WTC11 (cell line): ENCODE measurements at regions not wholly inside any gene's neighbourhood (a gene's known extent, or its start where the extent isn't known, plus 50 kb on each side); places are given as distances from the start of the nearest gene placed in this dataset.
"Not testable (repeated sequence)": the region's sequence is repeated elsewhere in the genome, so short reads cannot be mapped to it uniquely, and the experiment has no call there.

Source experiments
- ATAC-seq: fragments of 200-7000 bp; cut with Tn5 transposase; 2 replicates; pipeline ENCODE4 v1.10.0; 2021; ENCODE audit warnings: mild to moderate bottlenecking, moderate library complexity
- CTCF ChIA-PET: fragments of 300-600 bp; sonication (Branson Sonifier 250); formaldehyde crosslinking; loops from one replicate; lab custom pipeline; 2021; ENCODE audit warnings: antibody characterized with exemption; lab: Charles Lee
- POLR2A ChIA-PET: fragments of 350-600 bp; sonication (Branson Sonifier 250); formaldehyde crosslinking; loops from one replicate; lab custom pipeline; 2021; ENCODE audit warnings: antibody characterized with exemption; lab: Charles Lee
- DNase-seq: peaks from one replicate; pipeline ENCODE4 v3.0.0; 2021; ENCODE audit warnings: low spot score
- H3K27ac Mint-ChIP-seq: 2 replicates; pipeline ENCODE4 v1.8.0; 2021; ENCODE audit warnings: mixed read lengths
- H3K27me3 Mint-ChIP-seq: 2 replicates; pipeline ENCODE4 v1.8.0; 2021; ENCODE audit warnings: low read depth, mild to moderate bottlenecking, moderate library complexity, mixed read lengths
- H3K36me3 Mint-ChIP-seq: 2 replicates; pipeline ENCODE4 v1.8.0; 2021; ENCODE audit warnings: mixed read lengths
- H3K4me1 Mint-ChIP-seq: 2 replicates; pipeline ENCODE4 v1.8.0; 2022; ENCODE audit warnings: mixed read lengths
- H3K4me3 Mint-ChIP-seq: 2 replicates; pipeline ENCODE4 v1.8.0; 2021; ENCODE audit warnings: mild to moderate bottlenecking, moderate library complexity, mixed read lengths
- H3K9me3 Mint-ChIP-seq: 2 replicates; pipeline ENCODE4 v1.8.0; 2021; ENCODE audit warnings: mixed read lengths
- ERG ChIP-seq: fragments of 250-450 bp; sonication (Bioruptor Pico); IDR thresholded peaks from 2 replicates; pipeline ENCODE4 v1.8.0; 2021; ENCODE audit warnings: mild to moderate bottlenecking
- MYBL2 ChIP-seq: sonication (generic); formaldehyde crosslinking; IDR thresholded peaks from 2 replicates; pipeline ENCODE4 v1.8.1; 2023; ENCODE audit warnings: mild to moderate bottlenecking, moderate library complexity, missing genetic modification reagents
- NR1H2 ChIP-seq: sonication (generic); formaldehyde crosslinking; IDR thresholded peaks from 2 replicates; pipeline ENCODE4 v1.9.0; 2021; ENCODE audit warnings: mild to moderate bottlenecking, moderate library complexity, missing genetic modification reagents
- USF2 ChIP-seq: sonication (generic); formaldehyde crosslinking; IDR thresholded peaks from 2 replicates; pipeline ENCODE4 v1.8.1; 2023; ENCODE audit warnings: mild to moderate bottlenecking, missing genetic modification reagents, moderate library complexity
- ZNF121 ChIP-seq: sonication (generic); formaldehyde crosslinking; IDR thresholded peaks from 2 replicates; pipeline ENCODE4 v1.8.0; 2023; ENCODE audit warnings: missing genetic modification reagents
- ZNF317 ChIP-seq: sonication (generic); formaldehyde crosslinking; IDR thresholded peaks from 2 replicates; pipeline ENCODE4 v1.8.1; 2023; ENCODE audit warnings: low read depth, mild to moderate bottlenecking, moderate library complexity, missing genetic modification reagents, borderline replicate concordance
- ZNF396 ChIP-seq: fragments of 250-450 bp; sonication (Bioruptor Pico); IDR thresholded peaks from 2 replicates; pipeline ENCODE4 v1.8.0; 2021; ENCODE audit warnings: mild to moderate bottlenecking, moderate library complexity, borderline replicate concordance
- ZNF512 ChIP-seq: sonication (generic); formaldehyde crosslinking; IDR thresholded peaks from 2 replicates; pipeline ENCODE4 v1.8.1; 2022; ENCODE audit warnings: missing genetic modification reagents, borderline replicate concordance
- TF ChIP-seq, protein P1 (sequence below): fragments of 250-450 bp; sonication (Bioruptor Pico); IDR thresholded peaks from 2 replicates; pipeline ENCODE4 v1.9.0; 2021; ENCODE audit warnings: mild to moderate bottlenecking
- TF ChIP-seq, protein P2 (sequence below): sonication (generic); formaldehyde crosslinking; IDR thresholded peaks from 2 replicates; pipeline ENCODE4 v1.8.1; 2023; ENCODE audit warnings: mild to moderate bottlenecking, missing genetic modification reagents
- TF ChIP-seq, protein P3 (sequence below): fragments of 200-600 bp; IDR thresholded peaks from 2 replicates; pipeline ENCODE4 v1.8.0; 2022; ENCODE audit warnings: antibody characterized with exemption

DNA sequence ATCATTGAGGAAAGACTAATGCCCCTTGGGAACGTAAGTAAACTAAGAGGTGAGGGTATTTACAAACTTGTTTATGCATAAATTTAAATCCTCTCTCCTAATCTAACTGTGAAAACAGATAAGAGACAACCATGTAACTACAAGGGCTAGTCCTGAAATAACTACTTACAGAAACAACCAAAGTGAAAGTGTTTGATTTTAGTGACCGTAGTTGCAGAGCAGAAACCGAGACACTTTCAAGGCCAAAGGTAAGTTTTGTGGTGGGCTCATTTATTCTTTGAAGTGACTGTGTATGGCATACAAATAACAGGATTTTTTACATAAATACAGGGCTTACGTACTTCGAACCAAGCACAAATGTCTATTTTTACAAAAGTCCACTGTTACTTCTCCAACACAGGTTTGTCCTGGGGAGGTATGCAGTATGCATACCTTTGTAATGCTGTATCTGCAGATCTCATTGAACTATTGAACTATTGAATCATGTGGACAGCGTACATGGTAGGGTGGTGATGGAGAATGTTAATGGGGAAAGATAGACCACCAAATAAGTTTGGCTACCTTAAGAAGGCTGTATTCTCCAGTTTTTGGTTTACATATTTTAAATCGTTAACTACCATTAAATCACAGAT lies 99.6 kb upstream of the RBMS3 start (continued):
- TF ChIP-seq USF2 (no peak), ZNF317 (CRISPR knock-in tag) (no peak), NR1H2 (CRISPR knock-in tag) (no peak), ZNF512 (CRISPR knock-in tag) (no peak)
- TF ChIP-seq, protein P1, sequence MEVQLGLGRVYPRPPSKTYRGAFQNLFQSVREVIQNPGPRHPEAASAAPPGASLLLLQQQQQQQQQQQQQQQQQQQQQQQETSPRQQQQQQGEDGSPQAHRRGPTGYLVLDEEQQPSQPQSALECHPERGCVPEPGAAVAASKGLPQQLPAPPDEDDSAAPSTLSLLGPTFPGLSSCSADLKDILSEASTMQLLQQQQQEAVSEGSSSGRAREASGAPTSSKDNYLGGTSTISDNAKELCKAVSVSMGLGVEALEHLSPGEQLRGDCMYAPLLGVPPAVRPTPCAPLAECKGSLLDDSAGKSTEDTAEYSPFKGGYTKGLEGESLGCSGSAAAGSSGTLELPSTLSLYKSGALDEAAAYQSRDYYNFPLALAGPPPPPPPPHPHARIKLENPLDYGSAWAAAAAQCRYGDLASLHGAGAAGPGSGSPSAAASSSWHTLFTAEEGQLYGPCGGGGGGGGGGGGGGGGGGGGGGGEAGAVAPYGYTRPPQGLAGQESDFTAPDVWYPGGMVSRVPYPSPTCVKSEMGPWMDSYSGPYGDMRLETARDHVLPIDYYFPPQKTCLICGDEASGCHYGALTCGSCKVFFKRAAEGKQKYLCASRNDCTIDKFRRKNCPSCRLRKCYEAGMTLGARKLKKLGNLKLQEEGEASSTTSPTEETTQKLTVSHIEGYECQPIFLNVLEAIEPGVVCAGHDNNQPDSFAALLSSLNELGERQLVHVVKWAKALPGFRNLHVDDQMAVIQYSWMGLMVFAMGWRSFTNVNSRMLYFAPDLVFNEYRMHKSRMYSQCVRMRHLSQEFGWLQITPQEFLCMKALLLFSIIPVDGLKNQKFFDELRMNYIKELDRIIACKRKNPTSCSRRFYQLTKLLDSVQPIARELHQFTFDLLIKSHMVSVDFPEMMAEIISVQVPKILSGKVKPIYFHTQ (CRISPR knock-in tag) = no peak

DNA sequence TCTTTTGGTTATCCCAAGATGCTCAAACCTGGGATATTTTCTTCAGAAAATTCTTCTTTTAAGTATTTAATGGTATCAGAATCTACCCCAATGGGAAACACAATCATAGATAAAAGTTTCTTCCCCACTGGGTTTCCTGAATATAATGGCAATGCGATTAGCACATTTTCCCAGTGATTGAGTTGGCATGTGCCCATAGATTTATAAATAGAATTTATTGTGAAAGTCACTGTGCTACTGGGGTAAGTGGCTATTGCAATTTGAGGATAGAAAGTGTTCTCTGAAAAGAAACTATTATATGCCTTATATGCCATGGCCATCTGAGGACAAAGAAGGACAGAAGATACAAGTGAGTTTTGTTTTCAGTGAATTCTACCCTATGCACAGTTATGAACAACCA lies 99.0 kb upstream of the RBMS3 start:
- Mint-ChIP-seq H3K36me3 (no peaks in the 10 kb centered on the region), H3K4me3 (no peak overlapping the region), H3K9me3 (peaks cover 3% of the 10 kb centered on the region; the same call in 1 of the 2 replicates), H3K27me3 (no peaks in the 10 kb centered on the region), H3K4me1 (peaks cover 13% of the 10 kb centered on the region), H3K27ac (no peak overlapping the region)
- DNase-seq (no peak), ATAC-seq (no peak)
- CTCF ChIA-PET = no interaction called here
- POLR2A ChIA-PET = no interaction called here
- TF ChIP-seq, protein P2, sequence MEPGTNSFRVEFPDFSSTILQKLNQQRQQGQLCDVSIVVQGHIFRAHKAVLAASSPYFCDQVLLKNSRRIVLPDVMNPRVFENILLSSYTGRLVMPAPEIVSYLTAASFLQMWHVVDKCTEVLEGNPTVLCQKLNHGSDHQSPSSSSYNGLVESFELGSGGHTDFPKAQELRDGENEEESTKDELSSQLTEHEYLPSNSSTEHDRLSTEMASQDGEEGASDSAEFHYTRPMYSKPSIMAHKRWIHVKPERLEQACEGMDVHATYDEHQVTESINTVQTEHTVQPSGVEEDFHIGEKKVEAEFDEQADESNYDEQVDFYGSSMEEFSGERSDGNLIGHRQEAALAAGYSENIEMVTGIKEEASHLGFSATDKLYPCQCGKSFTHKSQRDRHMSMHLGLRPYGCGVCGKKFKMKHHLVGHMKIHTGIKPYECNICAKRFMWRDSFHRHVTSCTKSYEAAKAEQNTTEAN (CRISPR knock-in tag) = no peak
- no peak for TF ChIP-seq ZNF121 (CRISPR knock-in tag)

DNA sequence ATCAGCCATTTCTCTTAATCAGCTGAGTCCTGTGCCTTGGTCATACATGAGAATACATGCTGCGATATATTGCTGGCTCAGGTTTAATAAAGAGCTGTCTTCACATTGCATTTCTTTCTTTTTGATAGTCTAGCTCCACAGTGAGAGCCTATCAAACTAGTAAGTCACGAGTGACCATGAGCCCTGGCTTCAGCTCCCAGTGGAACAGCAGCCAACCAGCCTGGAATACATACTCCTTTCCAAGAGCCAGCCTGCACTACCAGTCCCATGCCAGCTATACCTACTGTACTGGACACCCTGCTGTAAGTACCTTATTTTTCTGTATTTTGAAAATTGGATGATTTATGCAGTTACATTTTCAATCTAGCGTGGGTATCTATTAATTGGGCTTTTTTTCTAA lies 98.0 kb upstream of the RBMS3 start:
- H3K9me3 Mint-ChIP-seq, H3K36me3 Mint-ChIP-seq, DNase-seq, H3K27ac Mint-ChIP-seq, H3K4me3 Mint-ChIP-seq, ATAC-seq, POLR2A ChIA-PET, H3K27me3 Mint-ChIP-seq, CTCF ChIA-PET: not testable (repeated sequence)
- H3K4me1 Mint-ChIP-seq = peaks cover 13% of the 10 kb centered on the region

- ChIA-PET CTCF (no interaction called here), POLR2A (no interaction called here)
- ATAC-seq = no peak
- peaks cover 3% of the 10 kb centered on the region; the same call in 1 of the 2 replicates for H3K9me3 Mint-ChIP-seq
- no peaks in the 10 kb centered on the region for H3K27me3 Mint-ChIP-seq
- TF ChIP-seq, protein P3, sequence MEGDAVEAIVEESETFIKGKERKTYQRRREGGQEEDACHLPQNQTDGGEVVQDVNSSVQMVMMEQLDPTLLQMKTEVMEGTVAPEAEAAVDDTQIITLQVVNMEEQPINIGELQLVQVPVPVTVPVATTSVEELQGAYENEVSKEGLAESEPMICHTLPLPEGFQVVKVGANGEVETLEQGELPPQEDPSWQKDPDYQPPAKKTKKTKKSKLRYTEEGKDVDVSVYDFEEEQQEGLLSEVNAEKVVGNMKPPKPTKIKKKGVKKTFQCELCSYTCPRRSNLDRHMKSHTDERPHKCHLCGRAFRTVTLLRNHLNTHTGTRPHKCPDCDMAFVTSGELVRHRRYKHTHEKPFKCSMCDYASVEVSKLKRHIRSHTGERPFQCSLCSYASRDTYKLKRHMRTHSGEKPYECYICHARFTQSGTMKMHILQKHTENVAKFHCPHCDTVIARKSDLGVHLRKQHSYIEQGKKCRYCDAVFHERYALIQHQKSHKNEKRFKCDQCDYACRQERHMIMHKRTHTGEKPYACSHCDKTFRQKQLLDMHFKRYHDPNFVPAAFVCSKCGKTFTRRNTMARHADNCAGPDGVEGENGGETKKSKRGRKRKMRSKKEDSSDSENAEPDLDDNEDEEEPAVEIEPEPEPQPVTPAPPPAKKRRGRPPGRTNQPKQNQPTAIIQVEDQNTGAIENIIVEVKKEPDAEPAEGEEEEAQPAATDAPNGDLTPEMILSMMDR = no peak
- no peak for TF ChIP-seq ERG (CRISPR knock-in tag)
- no peak for TF ChIP-seq ZNF396 (CRISPR knock-in tag)
- no peak for TF ChIP-seq MYBL2 (CRISPR knock-in tag)
- no peak for DNase-seq
- H3K27ac Mint-ChIP-seq = no peak overlapping the region
- no peak overlapping the region for H3K4me3 Mint-ChIP-seq
- peaks cover 13% of the 10 kb centered on the region for H3K4me1 Mint-ChIP-seq
- H3K36me3 Mint-ChIP-seq = no peaks in the 10 kb centered on the region
These were observed 97.4 kb upstream of the RBMS3 start for GRCh38 chr3:29183346-29184087.
